ENCODE measurements at regions not wholly inside any gene's neighbourhood (a gene's known extent, or its start where the extent isn't known, plus 50 kb on each side); places are given as distances from the start of the nearest gene placed in this dataset.

- no peak overlapping the region for H3K4me3 Mint-ChIP-seq
- H3K27me3 Mint-ChIP-seq, result no peaks in the 10 kb centered on the region
- H3K36me3 Mint-ChIP-seq, result no peaks in the 10 kb centered on the region
- H3K4me1 Mint-ChIP-seq (ENCODE audit: unreplicated experiment), result no peaks in the 10 kb centered on the region
- H3K9me3 Mint-ChIP-seq, result peaks cover 8% of the 10 kb centered on the region
- no peak for DNase-seq (ENCODE audit: extremely low spot score, unreplicated experiment)
- no peak for TF ChIP-seq CTCF (conservative IDR thresholded peaks at IDR 0.05)
- no peak overlapping the region for H3K27ac Mint-ChIP-seq
These were observed 960.0 kb downstream of the DIPK2A start for GRCh38 chr3:144931590-144931989.

GRCh38 chr3:144942093-144942837 is 970.6 kb downstream of the DIPK2A start:
- no peaks in the 10 kb centered on the region for H3K4me1 Mint-ChIP-seq (ENCODE audit: unreplicated experiment)
- peaks cover 2% of the 10 kb centered on the region for H3K27me3 Mint-ChIP-seq
- no peak overlapping the region for H3K27ac Mint-ChIP-seq
- no peaks in the 10 kb centered on the region for H3K36me3 Mint-ChIP-seq
- no peak for DNase-seq (ENCODE audit: extremely low spot score, unreplicated experiment)
- no peak for TF ChIP-seq CTCF (conservative IDR thresholded peaks at IDR 0.05)
- no peaks in the 10 kb centered on the region for H3K9me3 Mint-ChIP-seq
- H3K4me3 Mint-ChIP-seq, result no peak overlapping the region

- H3K4me1 Mint-ChIP-seq (ENCODE audit: unreplicated experiment), result no peaks in the 10 kb centered on the region
- H3K27me3 Mint-ChIP-seq, result peaks cover 4% of the 10 kb centered on the region
- no peak for TF ChIP-seq CTCF (conservative IDR thresholded peaks at IDR 0.05)
- H3K4me3 Mint-ChIP-seq, result no peak overlapping the region
- no peak overlapping the region for H3K27ac Mint-ChIP-seq
- no peak for DNase-seq (ENCODE audit: extremely low spot score, unreplicated experiment)
- no peaks in the 10 kb centered on the region for H3K36me3 Mint-ChIP-seq
- H3K9me3 Mint-ChIP-seq, result no peaks in the 10 kb centered on the region
These were observed 971.2 kb downstream of the DIPK2A start for GRCh38 chr3:144942838-144943197.

- no peak overlapping the region for H3K27ac Mint-ChIP-seq
- no peaks in the 10 kb centered on the region for H3K9me3 Mint-ChIP-seq
- peaks cover 4% of the 10 kb centered on the region for H3K27me3 Mint-ChIP-seq
- H3K4me3 Mint-ChIP-seq, result no peak overlapping the region
- H3K4me1 Mint-ChIP-seq (ENCODE audit: unreplicated experiment), result no peaks in the 10 kb centered on the region
- no peak for DNase-seq (ENCODE audit: extremely low spot score, unreplicated experiment)
- no peaks in the 10 kb centered on the region for H3K36me3 Mint-ChIP-seq
- no peak for TF ChIP-seq CTCF (conservative IDR thresholded peaks at IDR 0.05)
These were observed 976.3 kb downstream of the DIPK2A start for GRCh38 chr3:144947895-144948294.

- Mint-ChIP-seq H3K36me3 (no peaks in the 10 kb centered on the region), H3K27ac (no peak overlapping the region), H3K9me3 (no peaks in the 10 kb centered on the region), H3K27me3 (peaks cover 4% of the 10 kb centered on the region), H3K4me3 (no peak overlapping the region), H3K4me1 (ENCODE audit: unreplicated experiment) (no peaks in the 10 kb centered on the region)
- DNase-seq (ENCODE audit: extremely low spot score, unreplicated experiment), result no peak
- TF ChIP-seq CTCF (conservative IDR thresholded peaks at IDR 0.05), result no peak
These were observed 977.1 kb downstream of the DIPK2A start for GRCh38 chr3:144948711-144949110.
